ENCODE measurements at regions not wholly inside any gene's neighbourhood (a gene's known extent, or its start where the extent isn't known, plus 50 kb on each side); places are given as distances from the start of the nearest gene placed in this dataset.

GRCh38 chr2:34316788-34317187, 717.7 kb upstream of the FAM98A start (continued):
- TF ChIP-seq GTF2I (CRISPR knock-in tag; conservative IDR thresholded peaks at IDR 0.05) (no peak), RELA (CRISPR knock-in tag; IDR thresholded peaks at IDR 0.05; ENCODE audit: borderline replicate concordance) (no peak), JAZF1 (CRISPR knock-in tag; IDR thresholded peaks at IDR 0.05) (no peak)

- H3K27ac Mint-ChIP-seq, result no peak overlapping the region
- DNase-seq (ENCODE audit: low spot score) (no peak), ATAC-seq (no peak)
- H3K9me3 Mint-ChIP-seq, result no peaks in the 10 kb centered on the region
- TF ChIP-seq E2F1 (CRISPR knock-in tag; IDR thresholded peaks at IDR 0.05) (no peak), ELF4 (CRISPR knock-in tag; IDR thresholded peaks at IDR 0.05; ENCODE audit: low read depth) (no peak), ZMAT4 (CRISPR knock-in tag; IDR thresholded peaks at IDR 0.05) (no peak), ZNF512 (CRISPR knock-in tag; IDR thresholded peaks at IDR 0.05; ENCODE audit: borderline replicate concordance) (no peak), ZNF425 (CRISPR knock-in tag; conservative IDR thresholded peaks at IDR 0.05) (no peak), ETV6 (CRISPR knock-in tag; IDR thresholded peaks at IDR 0.05) (no peak), ZNF121 (CRISPR knock-in tag; IDR thresholded peaks at IDR 0.05) (no peak), ZNF263 (CRISPR knock-in tag; IDR thresholded peaks at IDR 0.05; ENCODE audit: low read depth) (no peak), ATF3 (CRISPR knock-in tag; conservative IDR thresholded peaks at IDR 0.05) (no peak), RELA (CRISPR knock-in tag; IDR thresholded peaks at IDR 0.05; ENCODE audit: borderline replicate concordance) (no peak), CTCF (IDR thresholded peaks at IDR 0.05) (no peak), FOXK1 (CRISPR knock-in tag; IDR thresholded peaks at IDR 0.05) (no peak), TEAD4 (CRISPR knock-in tag; IDR thresholded peaks at IDR 0.05) (no peak), KAT7 (CRISPR knock-in tag; IDR thresholded peaks at IDR 0.05; ENCODE audit: borderline replicate concordance) (no peak)
- H3K36me3 Mint-ChIP-seq, result no peaks in the 10 kb centered on the region
- H3K27me3 Mint-ChIP-seq (ENCODE audit: low read depth), result no peaks in the 10 kb centered on the region
- H3K4me1 Mint-ChIP-seq, result peaks cover 6% of the 10 kb centered on the region
- H3K4me3 Mint-ChIP-seq, result no peak overlapping the region
- POLR2A ChIA-PET, result no interaction called here
- CTCF ChIA-PET, result no interaction called here
These were observed 712.7 kb upstream of the FAM98A start for GRCh38 chr2:34311816-34312215.

GRCh38 chr2:34308140-34308539, 709.0 kb upstream of the FAM98A start:
- no peak for DNase-seq (ENCODE audit: low spot score)
- Mint-ChIP-seq H3K4me1 (peaks cover 6% of the 10 kb centered on the region), H3K36me3 (no peaks in the 10 kb centered on the region), H3K27ac (no peak overlapping the region), H3K9me3 (no peaks in the 10 kb centered on the region), H3K4me3 (no peak overlapping the region), H3K27me3 (ENCODE audit: low read depth) (no peaks in the 10 kb centered on the region)
- POLR2A ChIA-PET, result no interaction called here
- ATAC-seq, result no peak
- CTCF ChIA-PET, result no interaction called here
- TF ChIP-seq ZSCAN18 (CRISPR knock-in tag; IDR thresholded peaks at IDR 0.05), result no peak
- TF ChIP-seq CREM (CRISPR knock-in tag; IDR thresholded peaks at IDR 0.05), result no peak
- no peak for TF ChIP-seq HMGA2 (CRISPR knock-in tag; IDR thresholded peaks at IDR 0.05)
- no peak for TF ChIP-seq ZNF416 (CRISPR knock-in tag; IDR thresholded peaks at IDR 0.05)
- TF ChIP-seq RORB (CRISPR knock-in tag; IDR thresholded peaks at IDR 0.05), result no peak
- no peak for TF ChIP-seq TCF7 (CRISPR knock-in tag; IDR thresholded peaks at IDR 0.05; ENCODE audit: low read depth)
- TF ChIP-seq TEAD1 (CRISPR knock-in tag; IDR thresholded peaks at IDR 0.05), result no peak
- no peak for TF ChIP-seq ZNF317 (CRISPR knock-in tag; IDR thresholded peaks at IDR 0.05; ENCODE audit: borderline replicate concordance, low read depth)
- no peak for TF ChIP-seq PRRX2 (CRISPR knock-in tag; IDR thresholded peaks at IDR 0.05)
- no peak for TF ChIP-seq TP53 (CRISPR knock-in tag; IDR thresholded peaks at IDR 0.05)

All from WTC11 (cell line).